NCI-H187 (cell line): ENCODE measurements at regions not wholly inside any gene's neighbourhood (a gene's known extent, or its start where the extent isn't known, plus 50 kb on each side); places are given as distances from the start of the nearest gene placed in this dataset.

Experiments used
- DNase-seq, 2 experiments: peaks; one replicate each; lab custom pipeline; 2025; lab: John Stamatoyannopoulos, UW

DNA sequence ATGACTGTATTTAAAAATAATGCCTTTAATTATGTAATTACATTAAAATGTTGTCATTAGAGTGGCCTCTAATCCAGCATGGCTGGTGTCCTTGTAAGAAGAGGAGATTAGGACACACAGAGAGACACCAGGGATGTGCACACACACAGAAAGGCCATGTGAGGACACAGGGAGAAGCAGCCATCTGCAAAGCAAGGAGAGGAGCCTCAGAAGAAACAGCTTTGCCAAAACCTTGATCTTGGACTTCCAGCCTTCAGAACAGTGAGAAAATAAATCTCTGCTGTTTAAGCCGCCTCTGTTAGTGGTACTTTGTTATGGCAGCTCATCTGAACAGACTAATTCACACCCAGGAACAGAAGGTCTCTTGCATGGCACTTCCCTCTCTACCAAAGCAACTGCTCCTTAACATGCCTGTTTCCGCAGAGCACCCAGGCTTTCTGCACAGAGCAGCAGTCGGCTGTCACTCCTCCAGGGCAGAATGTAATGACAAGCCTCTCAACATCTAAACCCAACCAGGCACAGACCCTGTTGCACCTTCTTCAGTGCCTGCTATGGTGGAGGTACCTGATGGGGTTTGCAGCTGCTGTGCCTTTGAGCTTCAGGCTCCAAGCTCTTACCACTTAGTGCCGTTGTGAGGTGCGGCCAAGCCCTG lies 377.7 kb downstream of the TDRD15 start:
- DNase-seq, result no peak

DNA sequence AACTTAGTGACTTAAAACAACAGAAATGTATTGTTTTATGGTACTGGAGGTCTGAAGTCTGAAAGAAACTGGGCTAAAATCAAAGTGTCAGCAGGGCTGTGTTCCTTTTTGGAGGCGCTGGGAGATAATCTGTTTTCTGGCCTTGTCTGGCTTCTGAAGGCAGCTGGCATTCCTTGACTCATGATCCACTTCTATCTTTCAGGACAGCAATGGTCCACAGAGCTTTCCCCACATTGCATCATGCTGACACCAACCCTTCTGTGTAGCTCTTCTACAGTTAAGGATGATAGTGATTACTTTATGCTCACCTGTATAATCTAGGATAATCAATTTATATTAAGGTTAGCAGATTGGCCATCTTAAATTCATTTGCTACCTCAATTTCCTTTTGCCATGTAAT lies 392.1 kb downstream of the TDRD15 start:
- DNase-seq, result no peak

DNA sequence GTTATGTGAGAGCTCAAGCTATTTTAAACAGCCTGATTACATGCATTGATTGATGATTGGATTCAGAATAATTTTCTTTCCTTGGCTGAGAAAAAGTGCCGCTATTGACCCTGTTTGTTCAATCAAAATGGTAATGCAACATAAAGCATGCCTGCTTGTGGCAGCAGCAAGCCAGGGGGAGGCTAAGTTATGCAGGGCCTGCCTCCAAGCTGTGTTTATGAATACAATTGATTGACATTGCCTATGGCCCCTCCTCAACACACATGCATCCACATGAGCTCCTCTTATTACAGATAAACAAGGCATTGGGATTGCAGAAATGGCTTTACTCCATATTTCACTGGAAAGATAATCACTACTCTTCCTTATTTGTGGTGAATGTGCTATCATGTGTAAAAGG lies 395.6 kb downstream of the TDRD15 start:
- DNase-seq, result no peak

DNA sequence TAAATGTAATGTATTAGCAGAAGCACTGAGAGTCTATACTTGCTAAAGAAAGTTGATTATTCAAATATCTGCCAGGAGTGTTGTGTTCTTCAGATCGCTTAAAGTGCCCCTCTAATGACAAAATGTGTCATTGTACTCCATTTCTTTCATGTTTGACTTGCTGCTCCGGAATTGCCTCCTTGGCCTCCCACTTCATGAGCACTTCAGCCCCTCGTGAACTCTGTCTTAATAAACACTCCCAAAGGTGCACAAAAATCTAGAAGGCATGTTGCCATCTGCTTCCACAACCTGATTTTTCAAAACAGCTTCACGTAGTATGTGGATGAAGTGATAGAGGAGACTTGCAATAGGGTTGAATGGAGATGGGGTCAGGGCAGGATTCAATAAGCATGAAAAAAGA lies 396.1 kb downstream of the TDRD15 start:
- no peak for DNase-seq

- DNase-seq, result no peak
Measured at GRCh38 chr2:21535826-21536225, 412.1 kb downstream of the TDRD15 start.

DNA sequence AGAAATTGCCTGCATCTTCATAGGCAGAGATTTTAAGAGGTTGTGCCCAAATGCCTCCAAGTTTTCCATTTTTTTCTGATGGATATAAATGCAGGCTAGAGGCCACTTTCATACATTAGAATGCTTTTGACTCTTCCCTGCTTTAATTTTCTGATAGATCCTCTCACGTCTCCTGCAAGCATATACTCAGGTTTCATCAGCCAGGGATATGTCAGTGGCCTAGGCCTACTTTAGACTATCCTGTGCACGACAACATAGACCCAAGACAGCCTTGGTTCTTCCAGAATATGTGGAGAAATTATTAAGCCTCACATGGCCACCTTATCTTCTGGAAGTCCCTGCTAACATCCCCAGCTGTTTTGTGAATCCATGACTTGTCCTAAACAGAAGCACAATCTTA lies 415.9 kb downstream of the TDRD15 start:
- DNase-seq, result no peak

- DNase-seq, result no peak
Measured at GRCh38 chr2:21543630-21544029, 419.9 kb downstream of the TDRD15 start.

GRCh38 chr2:21544392-21544791 lies 420.6 kb downstream of the TDRD15 start:
- DNase-seq, result no peak

- DNase-seq, result no peak
Measured at GRCh38 chr2:21552981-21553380, 429.2 kb downstream of the TDRD15 start.

DNA sequence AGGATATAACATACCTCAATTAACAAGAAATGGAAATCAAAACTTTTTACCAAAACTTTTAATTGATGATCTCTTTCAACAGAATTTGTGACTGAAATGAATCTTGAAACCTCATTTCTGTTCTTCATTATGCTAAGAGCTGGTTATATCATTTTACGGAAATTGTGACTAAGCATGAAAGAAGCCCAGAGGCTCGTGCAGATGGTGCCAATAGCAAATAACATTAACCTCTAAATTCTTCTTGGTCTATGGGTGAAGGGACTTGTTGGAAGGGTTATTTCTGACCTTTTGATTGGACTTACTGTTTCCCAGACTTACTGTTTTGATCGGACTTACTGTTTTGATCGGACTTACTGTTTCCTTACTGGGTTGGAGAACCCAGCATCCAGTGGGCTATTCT lies 435.6 kb downstream of the TDRD15 start:
- no peak for DNase-seq

- no peak for DNase-seq
Measured at GRCh38 chr2:21561965-21562364, 438.2 kb downstream of the TDRD15 start.

DNA sequence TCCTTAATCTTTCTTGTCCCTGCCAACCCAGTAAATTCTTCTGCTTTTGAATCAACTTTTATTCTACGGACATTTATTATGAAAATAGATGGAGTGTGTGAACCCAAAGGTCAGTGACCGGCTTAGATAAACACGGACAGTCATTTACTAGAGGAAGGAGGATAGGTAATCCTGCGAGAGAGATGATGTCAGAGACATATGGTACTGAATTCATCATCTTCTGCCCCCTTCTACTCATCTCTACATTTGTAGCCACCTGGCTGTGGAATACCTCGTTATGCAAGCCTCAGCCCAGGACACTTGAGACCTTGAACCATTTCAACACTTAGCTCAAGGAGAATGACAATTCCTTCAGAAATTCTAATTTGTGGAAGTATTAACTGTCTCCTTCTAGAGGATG lies 443.6 kb downstream of the TDRD15 start:
- no peak for DNase-seq

- no peak for DNase-seq
Measured at GRCh38 chr2:21571686-21572085, 447.9 kb downstream of the TDRD15 start.

GRCh38 chr2:21580391-21580790 lies 456.6 kb downstream of the TDRD15 start:
- no peak for DNase-seq

- no peak for DNase-seq
Measured at GRCh38 chr2:21585881-21586280, 462.1 kb downstream of the TDRD15 start.

DNA sequence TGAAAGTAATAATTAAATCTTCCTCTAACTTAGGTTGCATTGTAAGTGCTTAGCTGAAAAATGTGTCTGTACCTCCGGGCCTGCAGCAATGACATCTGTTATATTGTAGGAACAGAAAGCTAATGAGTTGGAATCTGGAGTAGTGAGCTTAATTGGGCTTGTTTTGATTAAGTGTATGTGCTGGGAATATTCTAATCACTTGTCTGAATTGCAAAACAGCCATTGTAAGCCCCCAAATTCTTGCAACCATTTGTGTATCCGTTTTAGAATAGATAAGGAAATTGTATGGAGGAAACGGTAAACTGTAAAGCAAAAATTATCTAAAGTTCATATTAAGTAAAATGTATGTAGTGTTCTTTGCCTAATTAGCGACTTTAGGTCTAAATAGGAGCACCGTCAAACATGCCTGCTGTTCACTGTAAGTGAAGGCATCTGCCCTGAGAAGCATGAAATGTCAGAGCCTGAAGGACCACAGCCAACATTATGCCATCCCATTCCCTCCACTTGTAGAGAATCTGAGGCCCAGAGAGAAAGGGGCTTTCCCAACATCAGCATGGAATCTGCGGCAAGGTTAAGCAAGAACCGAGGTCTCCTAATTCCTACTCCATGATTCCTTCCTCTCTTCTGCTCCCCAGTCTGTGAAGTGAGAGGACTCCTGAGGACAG lies 466.4 kb downstream of the TDRD15 start:
- DNase-seq, result no peak

DNA sequence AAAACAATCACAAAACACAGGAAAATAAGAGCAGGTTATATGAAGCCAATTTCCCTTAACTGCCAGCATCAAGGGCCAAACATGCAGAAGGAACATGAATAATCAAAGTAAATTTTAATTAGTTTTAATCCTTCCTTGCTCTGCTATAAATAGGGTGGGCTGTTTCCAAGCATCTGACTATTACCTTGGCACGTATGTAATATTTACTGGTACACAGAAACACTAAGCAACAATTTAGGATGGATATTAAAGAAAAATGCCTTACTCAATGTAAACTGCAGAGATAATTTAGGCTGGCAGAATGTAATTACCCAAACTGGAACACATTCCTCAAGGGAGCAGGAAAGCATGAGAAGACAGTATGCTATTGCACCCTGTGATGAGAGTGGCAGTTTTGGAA lies 468.2 kb downstream of the TDRD15 start:
- DNase-seq, result no peak

- DNase-seq, result no peak
Measured at GRCh38 chr2:21599417-21599816, 475.6 kb downstream of the TDRD15 start.

DNA sequence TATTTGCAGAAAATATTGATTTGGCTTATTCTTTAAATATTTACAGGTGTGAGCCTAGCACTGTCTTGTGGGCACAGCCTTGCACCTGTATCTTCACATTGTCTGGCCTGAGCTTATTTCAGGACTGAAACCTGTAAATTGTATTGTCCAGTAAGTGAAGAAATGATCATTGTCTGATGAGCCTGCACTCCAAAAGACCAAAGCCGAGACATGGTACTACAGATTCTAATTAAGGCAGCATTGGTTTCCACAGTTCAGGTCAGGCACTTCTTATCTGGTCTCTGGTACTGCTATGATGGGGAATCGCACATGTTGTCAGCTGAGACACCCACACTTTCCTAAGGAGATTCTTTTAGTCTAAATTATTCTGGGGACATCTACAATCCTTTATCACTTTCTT lies 479.0 kb downstream of the TDRD15 start:
- DNase-seq, result no peak

DNA sequence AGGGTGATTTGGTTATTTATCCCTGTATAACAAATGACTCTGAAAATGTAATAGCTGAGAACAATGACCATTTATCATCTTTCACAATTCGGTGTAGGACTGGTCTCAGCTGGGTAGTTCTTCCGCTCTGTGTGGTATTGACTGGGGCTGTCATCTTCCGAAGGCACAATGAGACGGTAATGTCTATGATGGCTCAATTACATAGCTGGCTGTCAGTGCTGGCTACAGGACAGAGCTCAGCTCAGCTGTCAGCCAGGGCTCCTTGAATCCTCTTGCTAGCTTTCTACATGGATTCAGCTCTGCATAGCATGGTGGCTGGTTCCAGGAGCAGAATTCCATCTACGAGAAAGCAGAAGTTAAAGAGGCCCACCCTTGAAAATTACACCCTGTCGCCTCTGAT lies 483.8 kb downstream of the TDRD15 start:
- no peak for DNase-seq

- no peak for DNase-seq
Measured at GRCh38 chr2:21610304-21610703, 486.5 kb downstream of the TDRD15 start.

GRCh38 chr2:21617885-21618434 lies 494.2 kb downstream of the TDRD15 start:
- no peak for DNase-seq

DNA sequence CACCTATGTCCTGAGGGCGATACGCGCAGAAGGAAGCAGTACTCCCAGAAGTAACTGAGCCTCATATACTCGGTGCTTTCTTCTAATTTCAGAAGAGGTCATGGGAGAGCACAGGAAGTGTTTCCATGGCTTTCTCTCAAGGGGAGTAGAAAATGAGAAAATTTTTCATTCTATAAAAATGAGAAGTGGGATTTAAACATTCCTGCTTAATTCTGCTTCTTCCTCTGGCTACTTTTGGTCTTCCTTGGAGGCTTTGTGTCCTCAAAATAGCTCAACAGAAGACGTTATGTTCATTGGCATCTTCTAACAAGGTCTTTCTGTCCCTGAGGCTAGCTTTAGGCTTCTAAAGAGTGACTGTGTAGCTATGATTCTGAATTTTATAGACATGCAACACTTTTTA lies 497.0 kb downstream of the TDRD15 start:
- DNase-seq, result no peak

DNA sequence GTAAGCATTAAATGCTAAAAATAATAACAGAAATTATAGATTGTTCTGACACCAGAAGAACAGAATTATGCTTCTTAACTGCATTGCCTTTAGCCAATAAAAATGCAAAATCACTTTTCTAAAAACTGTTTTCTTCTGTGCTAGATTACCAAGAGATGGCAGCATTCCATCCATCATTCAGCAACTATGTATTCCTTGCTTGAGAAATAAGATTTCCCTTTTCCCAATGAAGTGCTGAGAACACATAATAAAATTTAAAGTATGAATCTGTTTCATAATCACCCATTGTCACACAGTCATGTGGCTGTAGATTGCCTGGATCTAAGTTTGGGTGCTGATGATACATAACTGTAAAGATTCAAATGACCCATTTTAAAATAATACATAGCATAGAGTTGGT lies 504.2 kb downstream of the TDRD15 start:
- no peak for DNase-seq
